GM12891 (cell line): ENCODE measurements at regions not wholly inside any gene's neighbourhood (a gene's known extent, or its start where the extent isn't known, plus 50 kb on each side); places are given as distances from the start of the nearest gene placed in this dataset.

Experiments
- POLR2A ChIP-seq: IDR thresholded peaks from 2 replicates; pipeline ENCODE4 v1.6.1; 2011; ENCODE audit warnings: low read depth, low read length, control low read depth
- POLR2AphosphoS5 ChIP-seq: IDR thresholded peaks from 2 replicates; pipeline ENCODE4 v1.6.1; 2011; ENCODE audit warnings: low read depth, low read length, control low read depth
- SPI1 ChIP-seq: IDR thresholded peaks from 2 replicates; pipeline ENCODE4 v1.6.1; 2011; ENCODE audit warnings: low read depth, low read length, control low read depth
- TAF1 ChIP-seq: IDR thresholded peaks from 2 replicates; pipeline ENCODE4 v1.6.1; 2011; ENCODE audit warnings: low read depth, low read length, control low read depth

- no peak for TF ChIP-seq POLR2AphosphoS5
- TF ChIP-seq SPI1 = no peak
- no peak for TF ChIP-seq POLR2A
- no peak for TF ChIP-seq TAF1
These were observed 103.9 kb upstream of the GULP1 start for GRCh38 chr2:188187726-188188125.
